HEK293 (cell line): ENCODE measurements at regions not wholly inside any gene's neighbourhood (a gene's known extent, or its start where the extent isn't known, plus 50 kb on each side); places are given as distances from the start of the nearest gene placed in this dataset.

Experiments
- CTCF ChIA-PET: fragments of 350-600 bp; formaldehyde crosslinking; extraction: SDS; loops from one replicate; lab custom pipeline; 2021; ENCODE audit warnings: antibody characterized with exemption; lab: Yijun Ruan, JAX
- POLR2A ChIA-PET: fragments of 300-600 bp; formaldehyde crosslinking; extraction: SDS; loops from one replicate; lab custom pipeline; 2020; ENCODE audit warnings: antibody characterized with exemption, inconsistent platforms; lab: Yijun Ruan, JAX
- H3K27ac ChIP-seq: fragments of 200-500 bp; sonication (Bioruptor generic); 2 replicates; pipeline ENCODE4 v1.5.1; 2014; ENCODE audit warnings: low read depth, low read length, control low read depth, inconsistent platforms; ENCODE audit errors: extremely low read depth
- H3K36me3 ChIP-seq, 2 experiments: fragments of 200-500 bp in 1 of 2; sonication (Bioruptor generic) in 1 of 2; 1 replicate in 1 of 2; 2 replicates in 1 of 2; pipeline ENCODE4 v1.5.1; 2014 to 2017; ENCODE audit warnings: inconsistent platforms in 2 of 2, low read length in 2 of 2; ENCODE audit not compliant: control insufficient read depth in 2 of 2, insufficient read depth in 1 of 2
- H3K4me1 ChIP-seq: fragments of 200-500 bp; sonication (Bioruptor generic); 2 replicates; pipeline ENCODE4 v1.5.1; 2014; ENCODE audit warnings: mild to moderate bottlenecking, low read length, inconsistent platforms; ENCODE audit not compliant: control insufficient read depth, insufficient read depth
- H3K4me3 ChIP-seq: 2 replicates; pipeline ENCODE4 v1.5.1; 2011; ENCODE audit warnings: low read depth, mild to moderate bottlenecking, control low read depth, low read length, moderate library complexity
- H3K9me3 ChIP-seq: fragments of 200-500 bp; sonication (Bioruptor generic); 2 replicates; pipeline ENCODE4 v1.5.1; 2014; ENCODE audit warnings: low read depth, low read length, inconsistent platforms; ENCODE audit not compliant: control insufficient read depth, insufficient read depth
- EGR2 ChIP-seq: fragments of 450-650 bp; formaldehyde crosslinking; IDR thresholded peaks from 2 replicates; pipeline ENCODE4 v1.5.1; 2016; ENCODE audit warnings: low read depth, missing biosample characterization, missing genetic modification characterization
- GFI1B ChIP-seq: fragments of 450-650 bp; formaldehyde crosslinking; IDR thresholded peaks from 2 replicates; pipeline ENCODE4 v1.5.1; 2016; ENCODE audit warnings: missing biosample characterization, missing genetic modification characterization
- MYNN ChIP-seq: fragments of 450-650 bp; formaldehyde crosslinking; IDR thresholded peaks from 2 replicates; pipeline ENCODE4 v1.5.1; 2016; ENCODE audit warnings: missing biosample characterization, missing genetic modification characterization, borderline replicate concordance
- SP7 ChIP-seq: fragments of 450-650 bp; formaldehyde crosslinking; IDR thresholded peaks from 2 replicates; pipeline ENCODE4 v1.5.1; 2016; ENCODE audit warnings: missing biosample characterization, missing genetic modification characterization
- ZFHX2 ChIP-seq: fragments of 450-650 bp; formaldehyde crosslinking; conservative IDR thresholded peaks from 2 replicates; pipeline ENCODE4 v1.5.1; 2016; ENCODE audit warnings: missing biosample characterization, missing genetic modification characterization
- ZFP3 ChIP-seq: fragments of 450-650 bp; formaldehyde crosslinking; IDR thresholded peaks from 2 replicates; pipeline ENCODE4 v1.5.1; 2016; ENCODE audit warnings: low read depth, missing biosample characterization, missing genetic modification characterization
- ZNF24 ChIP-seq: fragments of 450-650 bp; formaldehyde crosslinking; IDR thresholded peaks from 2 replicates; pipeline ENCODE4 v1.5.1; 2016; ENCODE audit warnings: missing biosample characterization, missing genetic modification characterization
- ZNF335 ChIP-seq: fragments of 450-650 bp; formaldehyde crosslinking; conservative IDR thresholded peaks from 2 replicates; pipeline ENCODE4 v1.5.1; 2016; ENCODE audit warnings: missing biosample characterization, missing genetic modification characterization
- ZNF404 ChIP-seq: fragments of 450-650 bp; formaldehyde crosslinking; IDR thresholded peaks from 2 replicates; pipeline ENCODE4 v1.5.1; 2017; ENCODE audit warnings: missing biosample characterization, missing genetic modification characterization
- ZNF473 ChIP-seq: fragments of 450-650 bp; formaldehyde crosslinking; IDR thresholded peaks from 2 replicates; pipeline ENCODE4 v1.5.1; 2017; ENCODE audit warnings: missing biosample characterization, missing genetic modification characterization
- ZNF768 ChIP-seq: fragments of 450-650 bp; formaldehyde crosslinking; IDR thresholded peaks from 2 replicates; pipeline ENCODE4 v1.5.1; 2018; ENCODE audit warnings: missing biosample characterization, mild to moderate bottlenecking, missing genetic modification characterization
- TF ChIP-seq, protein P1 (sequence below): fragments of 450-650 bp; formaldehyde crosslinking; IDR thresholded peaks from 2 replicates; pipeline ENCODE4 v1.5.1; 2016; ENCODE audit warnings: missing biosample characterization, missing genetic modification characterization
- TF ChIP-seq, protein P2 (sequence below): fragments of 450-650 bp; formaldehyde crosslinking; IDR thresholded peaks from 2 replicates; pipeline ENCODE4 v1.5.1; 2016; ENCODE audit warnings: missing biosample characterization, missing genetic modification characterization
- TF ChIP-seq, protein P3 (sequence below): fragments of 450-650 bp; formaldehyde crosslinking; IDR thresholded peaks from 2 replicates; pipeline ENCODE4 v1.5.1; 2016; ENCODE audit warnings: missing biosample characterization, missing genetic modification characterization
- TF ChIP-seq, protein P4 (sequence below): fragments of 450-650 bp; formaldehyde crosslinking; IDR thresholded peaks from 2 replicates; pipeline ENCODE4 v1.5.1; 2017; ENCODE audit warnings: missing biosample characterization, missing genetic modification characterization
- TF ChIP-seq, protein P5 (sequence below): fragments of 450-650 bp; formaldehyde crosslinking; IDR thresholded peaks from 2 replicates; pipeline ENCODE4 v1.5.1; 2016; ENCODE audit warnings: missing biosample characterization, missing genetic modification characterization

DNA sequence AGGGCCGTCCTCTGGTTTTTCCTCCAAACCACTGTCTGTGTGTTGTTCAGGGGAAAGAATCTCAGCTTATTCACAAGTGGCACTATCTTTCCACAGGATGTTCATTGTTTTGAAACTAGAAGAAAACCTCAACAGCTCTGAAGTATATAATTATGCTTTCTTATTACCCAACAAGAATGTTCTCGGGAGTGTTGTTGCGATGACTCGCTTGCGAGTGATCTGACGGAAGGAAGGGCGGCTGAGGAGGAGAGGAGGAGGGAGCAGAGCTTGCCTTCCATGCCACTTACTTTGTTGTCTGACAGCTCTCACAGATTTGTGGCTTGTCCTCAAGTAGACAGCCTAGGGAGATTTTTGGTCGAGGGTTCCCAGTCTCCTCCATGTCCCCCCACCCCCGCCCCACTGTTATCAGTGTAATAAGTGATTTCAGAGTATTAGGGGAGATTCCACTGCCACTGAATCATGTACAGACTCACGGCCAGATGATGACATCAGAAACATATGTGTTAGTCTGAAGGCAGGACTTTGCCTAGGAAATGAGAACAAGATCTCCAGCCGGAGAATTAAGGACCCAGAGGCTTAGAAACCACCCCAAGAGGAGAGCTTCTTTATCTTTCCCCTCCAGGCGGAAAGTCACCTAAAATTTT, 80.7 kb upstream of the CCN6 start (continued):
- TF ChIP-seq, protein P1, sequence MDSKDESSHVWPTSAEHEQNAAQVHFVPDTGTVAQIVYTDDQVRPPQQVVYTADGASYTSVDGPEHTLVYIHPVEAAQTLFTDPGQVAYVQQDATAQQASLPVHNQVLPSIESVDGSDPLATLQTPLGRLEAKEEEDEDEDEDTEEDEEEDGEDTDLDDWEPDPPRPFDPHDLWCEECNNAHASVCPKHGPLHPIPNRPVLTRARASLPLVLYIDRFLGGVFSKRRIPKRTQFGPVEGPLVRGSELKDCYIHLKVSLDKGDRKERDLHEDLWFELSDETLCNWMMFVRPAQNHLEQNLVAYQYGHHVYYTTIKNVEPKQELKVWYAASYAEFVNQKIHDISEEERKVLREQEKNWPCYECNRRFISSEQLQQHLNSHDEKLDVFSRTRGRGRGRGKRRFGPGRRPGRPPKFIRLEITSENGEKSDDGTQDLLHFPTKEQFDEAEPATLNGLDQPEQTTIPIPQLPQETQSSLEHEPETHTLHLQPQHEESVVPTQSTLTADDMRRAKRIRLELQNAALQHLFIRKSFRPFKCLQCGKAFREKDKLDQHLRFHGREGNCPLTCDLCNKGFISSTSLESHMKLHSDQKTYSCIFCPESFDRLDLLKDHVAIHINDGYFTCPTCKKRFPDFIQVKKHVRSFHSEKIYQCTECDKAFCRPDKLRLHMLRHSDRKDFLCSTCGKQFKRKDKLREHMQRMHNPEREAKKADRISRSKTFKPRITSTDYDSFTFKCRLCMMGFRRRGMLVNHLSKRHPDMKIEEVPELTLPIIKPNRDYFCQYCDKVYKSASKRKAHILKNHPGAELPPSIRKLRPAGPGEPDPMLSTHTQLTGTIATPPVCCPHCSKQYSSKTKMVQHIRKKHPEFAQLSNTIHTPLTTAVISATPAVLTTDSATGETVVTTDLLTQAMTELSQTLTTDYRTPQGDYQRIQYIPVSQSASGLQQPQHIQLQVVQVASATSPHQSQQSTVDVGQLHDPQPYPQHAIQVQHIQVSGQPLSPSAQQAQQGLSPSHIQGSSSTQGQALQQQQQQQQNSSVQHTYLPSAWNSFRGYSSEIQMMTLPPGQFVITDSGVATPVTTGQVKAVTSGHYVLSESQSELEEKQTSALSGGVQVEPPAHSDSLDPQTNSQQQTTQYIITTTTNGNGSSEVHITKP (tag by site-specific recombination): peak; percentile 45
- peak; percentile 30; the same call in 1 of the 2 replicates for TF ChIP-seq GFI1B
- TF ChIP-seq, protein P2, sequence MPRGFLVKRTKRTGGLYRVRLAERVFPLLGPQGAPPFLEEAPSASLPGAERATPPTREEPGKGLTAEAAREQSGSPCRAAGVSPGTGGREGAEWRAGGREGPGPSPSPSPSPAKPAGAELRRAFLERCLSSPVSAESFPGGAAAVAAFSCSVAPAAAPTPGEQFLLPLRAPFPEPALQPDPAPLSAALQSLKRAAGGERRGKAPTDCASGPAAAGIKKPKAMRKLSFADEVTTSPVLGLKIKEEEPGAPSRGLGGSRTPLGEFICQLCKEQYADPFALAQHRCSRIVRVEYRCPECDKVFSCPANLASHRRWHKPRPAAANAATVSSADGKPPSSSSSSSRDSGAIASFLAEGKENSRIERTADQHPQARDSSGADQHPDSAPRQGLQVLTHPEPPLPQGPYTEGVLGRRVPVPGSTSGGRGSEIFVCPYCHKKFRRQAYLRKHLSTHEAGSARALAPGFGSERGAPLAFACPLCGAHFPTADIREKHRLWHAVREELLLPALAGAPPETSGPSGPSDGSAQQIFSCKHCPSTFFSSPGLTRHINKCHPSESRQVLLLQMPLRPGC: peak; percentile 25; the same call in 1 of the 2 replicates
- TF ChIP-seq, protein P3, sequence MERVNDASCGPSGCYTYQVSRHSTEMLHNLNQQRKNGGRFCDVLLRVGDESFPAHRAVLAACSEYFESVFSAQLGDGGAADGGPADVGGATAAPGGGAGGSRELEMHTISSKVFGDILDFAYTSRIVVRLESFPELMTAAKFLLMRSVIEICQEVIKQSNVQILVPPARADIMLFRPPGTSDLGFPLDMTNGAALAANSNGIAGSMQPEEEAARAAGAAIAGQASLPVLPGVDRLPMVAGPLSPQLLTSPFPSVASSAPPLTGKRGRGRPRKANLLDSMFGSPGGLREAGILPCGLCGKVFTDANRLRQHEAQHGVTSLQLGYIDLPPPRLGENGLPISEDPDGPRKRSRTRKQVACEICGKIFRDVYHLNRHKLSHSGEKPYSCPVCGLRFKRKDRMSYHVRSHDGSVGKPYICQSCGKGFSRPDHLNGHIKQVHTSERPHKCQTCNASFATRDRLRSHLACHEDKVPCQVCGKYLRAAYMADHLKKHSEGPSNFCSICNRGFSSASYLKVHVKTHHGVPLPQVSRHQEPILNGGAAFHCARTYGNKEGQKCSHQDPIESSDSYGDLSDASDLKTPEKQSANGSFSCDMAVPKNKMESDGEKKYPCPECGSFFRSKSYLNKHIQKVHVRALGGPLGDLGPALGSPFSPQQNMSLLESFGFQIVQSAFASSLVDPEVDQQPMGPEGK (tag by site-specific recombination): peak; percentile 25; the same call in 1 of the 2 replicates
- TF ChIP-seq ZNF473 (tag by site-specific recombination): no peak

DNA sequence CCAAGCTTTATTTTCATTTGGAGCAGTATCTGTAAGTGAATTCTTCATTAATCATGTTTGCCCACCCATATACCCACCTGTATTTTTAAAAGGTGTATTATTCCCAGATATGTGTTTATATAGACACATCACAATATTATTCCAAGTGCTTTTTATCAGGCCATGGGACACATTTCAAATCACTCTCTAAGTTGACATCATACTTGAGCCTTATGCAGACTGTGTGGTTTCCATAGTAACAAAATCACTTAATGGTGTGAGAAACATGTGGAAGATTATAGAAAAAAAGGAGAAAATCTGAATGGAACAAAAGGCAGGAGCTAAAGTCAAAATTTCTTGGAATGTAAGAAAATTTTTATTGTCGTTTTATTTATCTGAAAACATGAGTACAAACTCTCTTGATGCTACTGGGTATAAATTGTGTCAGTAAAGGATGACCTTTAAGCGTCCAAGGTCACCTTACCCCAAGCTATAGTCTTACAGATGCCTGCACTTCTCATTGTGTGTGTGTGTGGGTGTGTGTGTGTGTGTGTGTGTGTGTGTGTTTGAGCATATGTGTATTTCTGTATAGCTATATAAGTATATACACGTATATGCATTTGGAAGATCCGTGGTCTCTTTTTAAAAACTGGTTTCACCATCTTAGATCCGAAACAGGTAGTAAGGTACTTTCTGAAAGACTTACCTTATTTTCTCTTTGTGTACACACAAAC, 79.8 kb upstream of the CCN6 start:
- CTCF ChIA-PET: interaction anchor here (0.8 to 2.0 kb wide), 14 partner anchors 9 to 264 kb away, joined by 3 to 6 read pairs (median 3); partner anchors contain the start of gene FYN
- Histone ChIP-seq H3K4me1 (peaks cover 8% of the 10 kb centered on the region), H3K36me3 (no peaks in the 10 kb centered on the region), H3K9me3 (no peaks in the 10 kb centered on the region), H3K27ac (no peak overlapping the region), H3K4me3 (no peak overlapping the region)
- POLR2A ChIA-PET: interaction anchor here (1.4 kb wide), 1 partner anchor 16 kb away, joined by 5 read pairs; no protein-coding TSS in a partner anchor
- TF ChIP-seq, protein P4, sequence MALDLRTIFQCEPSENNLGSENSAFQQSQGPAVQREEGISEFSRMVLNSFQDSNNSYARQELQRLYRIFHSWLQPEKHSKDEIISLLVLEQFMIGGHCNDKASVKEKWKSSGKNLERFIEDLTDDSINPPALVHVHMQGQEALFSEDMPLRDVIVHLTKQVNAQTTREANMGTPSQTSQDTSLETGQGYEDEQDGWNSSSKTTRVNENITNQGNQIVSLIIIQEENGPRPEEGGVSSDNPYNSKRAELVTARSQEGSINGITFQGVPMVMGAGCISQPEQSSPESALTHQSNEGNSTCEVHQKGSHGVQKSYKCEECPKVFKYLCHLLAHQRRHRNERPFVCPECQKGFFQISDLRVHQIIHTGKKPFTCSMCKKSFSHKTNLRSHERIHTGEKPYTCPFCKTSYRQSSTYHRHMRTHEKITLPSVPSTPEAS (tag by site-specific recombination): peak; percentile 67
- TF ChIP-seq, protein P5, sequence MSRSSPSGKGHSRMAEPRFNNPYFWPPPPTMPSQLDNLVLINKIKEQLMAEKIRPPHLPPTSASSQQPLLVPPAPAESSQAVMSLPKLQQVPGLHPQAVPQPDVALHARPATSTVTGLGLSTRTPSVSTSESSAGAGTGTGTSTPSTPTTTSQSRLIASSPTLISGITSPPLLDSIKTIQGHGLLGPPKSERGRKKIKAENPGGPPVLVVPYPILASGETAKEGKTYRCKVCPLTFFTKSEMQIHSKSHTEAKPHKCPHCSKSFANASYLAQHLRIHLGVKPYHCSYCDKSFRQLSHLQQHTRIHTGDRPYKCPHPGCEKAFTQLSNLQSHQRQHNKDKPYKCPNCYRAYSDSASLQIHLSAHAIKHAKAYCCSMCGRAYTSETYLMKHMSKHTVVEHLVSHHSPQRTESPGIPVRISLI: no peak
- TF ChIP-seq MYNN (0 out of 2 replicates have a peak, but pooled peaks have one; percentile 26), ZNF24 (tag by site-specific recombination) (no peak), EGR2 (tag by site-specific recombination) (peak; percentile 54; the same call in 1 of the 2 replicates), ZNF768 (tag by site-specific recombination) (no peak), ZFP3 (tag by site-specific recombination) (no peak), SP7 (no peak), ZFHX2 (tag by site-specific recombination) (peak; percentile 65), ZNF404 (no peak), ZNF335 (tag by site-specific recombination) (peak; percentile 70)
